Medulla oblongata (tissue), 1 donor: ENCODE measurements at regions not wholly inside any gene's neighbourhood (a gene's known extent, or its start where the extent isn't known, plus 50 kb on each side); places are given as distances from the start of the nearest gene placed in this dataset.
"Not testable (repeated sequence)": the region's sequence is repeated elsewhere in the genome, so short reads cannot be mapped to it uniquely, and the experiment has no call there.

Experiments used
- DNase-seq: peaks from one replicate; pipeline ENCODE4 v3.0.0-alpha.2; 2015; ENCODE audit errors: extremely low spot score

GRCh38 chr13:82976499-82976898 lies 905.8 kb downstream of the SLITRK1 start:
- no peak for DNase-seq

- no peak for DNase-seq
These were observed 918.8 kb downstream of the SLITRK1 start for GRCh38 chr13:82963226-82964099.

GRCh38 chr13:82962397-82962796 lies 919.9 kb downstream of the SLITRK1 start:
- DNase-seq, result no peak

DNA sequence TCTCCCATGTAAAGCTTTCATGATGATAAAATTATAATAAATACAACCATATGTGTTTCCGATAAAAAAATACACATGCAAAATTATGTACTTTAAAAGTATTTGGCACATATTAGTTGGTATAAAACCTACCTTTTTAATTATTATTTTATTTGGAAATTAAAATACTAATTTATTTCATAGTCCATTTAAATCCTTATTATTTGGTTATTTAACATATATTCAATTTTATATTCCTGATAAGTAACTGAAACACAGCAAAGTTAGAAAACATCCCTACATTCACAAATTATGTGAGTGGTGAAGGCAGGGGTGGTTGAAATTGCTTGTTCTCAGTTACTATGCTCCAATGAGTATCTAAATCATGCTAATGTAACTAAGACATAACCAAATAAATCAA lies 920.5 kb downstream of the SLITRK1 start:
- no peak for DNase-seq

DNA sequence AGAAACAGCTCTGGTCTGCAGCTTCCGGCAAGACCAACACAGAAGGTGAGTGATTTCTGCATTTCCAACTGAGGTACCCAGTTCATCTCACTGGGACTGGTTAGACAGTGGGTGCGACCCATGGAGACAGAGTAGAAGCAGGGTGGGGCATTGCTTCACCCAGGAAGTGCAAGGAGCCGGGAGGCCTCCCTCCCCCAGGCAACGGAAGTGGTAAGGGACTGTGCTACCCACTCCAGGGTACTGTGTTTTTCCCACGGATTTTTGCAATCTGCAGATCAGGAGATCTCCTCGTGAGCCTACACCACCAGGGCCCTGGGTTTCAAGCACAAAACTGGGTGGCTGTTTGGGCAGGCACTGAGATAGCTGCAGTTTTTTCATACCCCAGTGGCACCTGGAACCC lies 929.9 kb downstream of the SLITRK1 start:
- not testable (repeated sequence) for DNase-seq

- DNase-seq, result no peak
These were observed 934.6 kb downstream of the SLITRK1 start for GRCh38 chr13:82947683-82948082.

- DNase-seq, result no peak
These were observed 935.1 kb downstream of the SLITRK1 start for GRCh38 chr13:82947191-82947621.

DNA sequence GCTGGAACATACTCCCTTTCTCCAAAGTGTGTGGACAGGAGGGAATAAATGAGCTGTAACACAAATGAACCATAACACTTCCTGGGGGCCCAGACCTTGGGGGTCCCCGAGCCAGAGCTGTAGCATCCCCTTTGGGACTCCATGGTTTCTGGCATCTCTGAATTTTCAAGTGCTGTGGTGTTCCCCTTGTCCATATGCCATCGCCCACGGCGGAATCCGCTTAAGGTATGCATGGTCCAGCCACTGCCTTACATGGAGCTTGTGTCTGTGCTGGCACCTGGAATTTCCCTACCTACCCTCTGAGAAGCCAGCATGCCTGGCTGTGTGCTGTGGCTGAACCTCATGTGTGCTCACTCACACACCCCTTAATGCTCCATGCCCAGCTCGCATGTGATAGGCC lies 943.6 kb downstream of the SLITRK1 start:
- DNase-seq, result no peak

DNA sequence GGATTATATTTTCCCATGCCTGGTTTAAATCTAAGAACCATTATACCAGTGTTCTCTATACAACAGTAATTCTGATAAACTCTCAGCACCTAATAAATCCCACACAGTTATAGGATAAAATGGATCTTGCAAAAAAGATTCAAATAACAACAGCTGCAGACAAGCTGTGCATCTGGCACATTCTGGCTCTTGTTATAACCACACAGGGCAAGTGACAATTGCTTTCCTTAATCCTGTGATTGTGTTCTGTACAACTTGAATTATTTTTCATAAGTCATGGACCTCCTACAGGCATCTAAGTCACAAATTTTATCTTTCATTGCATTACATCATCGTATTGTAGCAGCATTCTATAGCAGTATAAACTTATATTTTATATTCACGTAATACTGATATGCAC lies 948.3 kb downstream of the SLITRK1 start:
- DNase-seq, result no peak

- DNase-seq, result no peak
These were observed 957.2 kb downstream of the SLITRK1 start for GRCh38 chr13:82925114-82925513.

- DNase-seq, result no peak
These were observed 964.3 kb downstream of the SLITRK1 start for GRCh38 chr13:82917984-82918383.

DNA sequence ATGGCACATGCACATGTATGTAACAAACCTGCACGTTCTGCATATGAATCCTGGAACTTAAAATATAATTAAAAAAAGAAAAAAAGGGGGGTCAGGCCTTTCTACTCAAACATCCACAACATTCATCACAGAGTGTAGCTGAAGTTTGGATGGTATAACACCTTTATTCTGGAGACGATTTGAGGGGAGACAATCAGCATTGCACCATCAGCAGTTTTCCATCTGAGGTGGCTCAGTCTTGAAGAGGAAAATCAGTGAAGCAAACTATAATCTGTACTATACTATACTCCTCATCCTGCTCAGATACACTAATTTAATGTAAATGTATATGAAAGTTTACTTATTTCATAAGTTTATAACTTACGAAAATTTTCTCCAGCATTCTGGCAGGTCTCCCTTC lies 969.7 kb downstream of the SLITRK1 start:
- no peak for DNase-seq

DNA sequence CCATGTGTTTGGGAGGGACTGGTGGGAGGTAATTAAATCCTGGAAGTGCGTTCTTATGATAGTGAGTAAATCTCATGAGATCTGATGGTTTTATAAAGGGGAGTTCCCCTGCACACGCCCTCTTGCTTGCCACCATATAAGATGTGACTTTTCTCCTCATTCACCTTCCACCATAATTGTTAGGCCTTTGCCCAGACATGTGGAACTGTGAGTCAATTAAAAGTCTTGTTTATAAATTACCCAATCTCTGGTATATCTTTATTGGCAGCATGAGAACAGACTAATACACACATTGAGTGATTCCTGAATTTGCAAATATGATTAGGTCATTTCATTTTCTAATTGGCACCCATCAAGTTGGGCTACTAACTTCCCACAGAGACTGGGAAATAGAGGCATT lies 977.2 kb downstream of the SLITRK1 start:
- DNase-seq, result no peak

GRCh38 chr13:82900453-82900852 lies 981.8 kb downstream of the SLITRK1 start:
- DNase-seq, result no peak

DNA sequence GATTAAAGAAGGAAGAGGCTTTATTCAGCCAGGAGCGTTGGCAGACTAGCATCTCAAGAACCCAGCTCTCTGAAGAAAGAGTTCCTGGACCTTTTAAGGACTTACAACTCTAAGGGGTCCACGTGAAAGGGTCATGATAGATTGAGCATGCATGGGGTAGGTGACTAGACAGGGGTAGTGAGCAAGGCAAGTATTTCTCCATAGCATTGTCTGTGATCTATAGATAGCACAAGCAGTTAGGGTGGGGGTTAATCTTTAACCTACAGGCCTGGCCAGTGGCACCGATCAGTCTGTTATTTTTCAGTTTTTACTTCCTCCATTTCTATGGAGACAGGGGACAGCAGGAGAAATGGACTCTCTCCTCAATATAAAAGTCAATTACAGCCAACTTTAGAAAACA lies 983.7 kb downstream of the SLITRK1 start:
- DNase-seq, result no peak

DNA sequence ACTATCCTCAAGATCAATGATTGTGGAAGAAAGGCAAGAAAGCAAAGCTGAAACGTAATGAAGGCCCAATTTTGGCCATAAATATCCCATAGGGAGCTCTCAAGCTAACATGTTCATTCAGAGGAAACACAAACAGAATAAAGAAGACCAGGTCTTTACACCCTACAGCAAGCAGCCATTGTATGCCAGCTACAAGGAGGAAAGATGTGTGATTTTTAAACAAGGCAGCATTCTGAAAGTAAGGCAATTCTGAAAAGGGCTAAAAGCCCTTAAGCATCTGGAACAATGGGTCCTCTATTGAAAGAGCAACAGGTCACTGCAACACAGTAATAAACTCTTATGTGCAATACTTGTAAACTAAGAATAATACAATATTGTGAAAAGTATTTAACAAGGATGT lies 1002.4 kb downstream of the SLITRK1 start:
- DNase-seq, result no peak

DNA sequence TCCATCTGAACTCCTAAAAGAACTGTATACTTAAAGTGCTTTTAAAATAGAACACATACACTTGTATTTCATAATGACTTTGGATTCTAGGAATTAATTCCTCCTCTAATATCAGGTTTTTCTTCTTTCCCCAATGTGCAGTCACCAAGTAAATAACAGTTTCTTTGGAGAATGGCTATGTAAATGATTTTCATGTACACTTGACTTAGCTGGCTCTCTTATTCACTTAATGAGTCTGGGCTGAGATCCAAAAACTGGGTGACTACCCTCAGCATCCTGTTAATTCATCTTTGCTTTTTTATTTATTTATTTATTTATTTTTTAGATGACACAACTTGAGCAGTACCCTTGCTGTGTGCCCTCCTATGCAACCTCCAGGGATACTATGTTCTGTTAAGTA lies 1003.7 kb downstream of the SLITRK1 start:
- peak; percentile 55 for DNase-seq

DNA sequence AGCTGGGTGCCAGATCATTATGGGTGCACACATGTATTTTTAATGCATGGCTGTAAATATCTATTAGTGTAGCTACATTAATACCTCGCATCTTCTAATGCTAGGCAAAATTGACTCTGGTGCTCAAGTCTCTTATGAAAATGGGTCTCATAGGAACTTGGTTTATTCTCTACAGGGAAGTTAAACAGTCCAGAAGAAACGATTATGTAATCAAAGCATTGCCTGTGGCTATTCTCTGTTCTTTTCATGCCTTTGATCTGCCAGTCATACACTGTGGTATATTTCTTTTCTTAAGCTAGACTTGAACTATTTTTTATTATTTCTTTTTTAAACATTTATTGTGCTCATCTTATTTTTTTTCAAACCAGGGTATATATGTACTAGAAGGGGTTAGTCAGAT lies 1015.0 kb downstream of the SLITRK1 start:
- DNase-seq, result no peak

DNA sequence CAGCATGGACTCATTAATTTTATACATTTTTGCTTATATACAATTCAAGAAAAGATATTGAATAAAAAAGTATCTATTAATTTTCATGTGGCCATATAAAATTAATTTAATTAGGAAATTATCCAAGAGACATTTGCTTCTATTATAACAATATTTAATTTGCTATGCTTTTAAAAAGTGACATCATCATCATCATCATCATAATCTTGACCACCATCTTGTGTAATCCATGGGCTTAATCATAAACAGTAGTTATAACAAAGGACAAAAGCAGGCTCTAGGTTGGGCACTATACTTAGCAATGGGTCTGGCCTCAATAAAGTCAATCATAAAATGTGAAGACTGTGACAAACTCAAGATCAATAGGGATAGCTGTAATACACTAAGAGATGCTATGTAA lies 1031.6 kb downstream of the SLITRK1 start:
- no peak for DNase-seq

GRCh38 chr13:82848766-82849165 lies 1033.5 kb downstream of the SLITRK1 start:
- DNase-seq, result no peak

DNA sequence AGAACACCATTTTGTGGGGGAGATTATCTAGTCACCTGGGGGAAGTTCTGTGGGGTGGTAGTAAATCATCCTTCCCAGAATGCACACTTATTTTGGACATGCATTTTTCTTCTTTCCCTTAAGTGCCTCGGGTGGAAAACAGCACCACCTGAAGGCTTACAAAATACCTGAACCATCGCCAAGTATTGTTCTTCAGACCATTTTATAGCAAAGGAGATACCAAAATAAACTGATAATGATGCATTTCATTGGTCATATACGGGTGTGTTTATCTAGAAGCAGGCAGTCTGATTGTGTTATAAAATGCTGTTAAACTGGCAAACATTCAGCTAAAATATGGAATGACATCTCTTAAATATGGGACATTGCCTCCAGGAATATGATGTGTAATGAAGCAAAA lies 1034.7 kb downstream of the SLITRK1 start:
- DNase-seq, result no peak

DNA sequence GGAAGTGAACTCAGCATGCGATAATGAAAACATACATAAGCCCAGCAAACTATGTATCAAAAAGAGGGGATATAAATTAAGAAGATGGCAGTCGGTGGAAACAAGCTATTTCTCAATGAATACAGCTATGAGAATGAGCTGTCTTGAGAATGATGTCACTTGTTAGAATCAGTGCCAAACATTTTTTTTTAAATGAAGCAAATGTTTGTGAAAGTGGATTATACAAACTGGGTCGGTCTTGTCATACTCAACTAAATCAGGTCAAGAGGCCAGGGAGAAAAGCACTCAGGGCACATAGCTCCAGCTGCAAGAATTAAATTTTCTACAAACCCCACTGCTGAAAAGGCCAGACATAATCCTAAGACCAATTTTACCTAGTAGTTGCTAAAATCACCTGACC lies 1048.4 kb downstream of the SLITRK1 start:
- no peak for DNase-seq

- DNase-seq, result no peak
These were observed 1053.2 kb downstream of the SLITRK1 start for GRCh38 chr13:82829040-82829439.

GRCh38 chr13:82827724-82828123 lies 1054.5 kb downstream of the SLITRK1 start:
- no peak for DNase-seq
